Ureter (tissue), 1 donor: ENCODE measurements at regions not wholly inside any gene's neighbourhood (a gene's known extent, or its start where the extent isn't known, plus 50 kb on each side); places are given as distances from the start of the nearest gene placed in this dataset.

Source experiments
- DNase-seq: peaks from one replicate; pipeline ENCODE4 v3.0.0-alpha.2; 2020; ENCODE audit warnings: low spot score
- donor health status: DM: yes; HTN: yes; CAD: no.

GRCh38 chr22:48319321-48320047 lies 1508.2 kb downstream of the BRD1 start:
- no peak for DNase-seq

GRCh38 chr22:48318575-48319320 lies 1508.9 kb downstream of the BRD1 start:
- no peak for DNase-seq

- DNase-seq, result no peak
Observed at GRCh38 chr22:48318173-48318572, 1509.5 kb downstream of the BRD1 start.

GRCh38 chr22:48316257-48317250 lies 1511.1 kb downstream of the BRD1 start:
- no peak for DNase-seq

- DNase-seq, result no peak
Observed at GRCh38 chr22:48315439-48316256, 1512.0 kb downstream of the BRD1 start.

- no peak for DNase-seq
Observed at GRCh38 chr22:48314073-48314472, 1513.6 kb downstream of the BRD1 start.

GRCh38 chr22:48313175-48313830 lies 1514.4 kb downstream of the BRD1 start:
- DNase-seq, result no peak

- no peak for DNase-seq
Observed at GRCh38 chr22:48310740-48311139, 1516.9 kb downstream of the BRD1 start.

GRCh38 chr22:48310289-48310688 lies 1517.4 kb downstream of the BRD1 start:
- DNase-seq, result no peak

- no peak for DNase-seq
Observed at GRCh38 chr22:48309836-48310235, 1517.8 kb downstream of the BRD1 start.

- no peak for DNase-seq
Observed at GRCh38 chr22:48309115-48309705, 1518.5 kb downstream of the BRD1 start.

- DNase-seq, result no peak
Observed at GRCh38 chr22:48307931-48308330, 1519.7 kb downstream of the BRD1 start.

GRCh38 chr22:48306785-48307510 lies 1520.7 kb downstream of the BRD1 start:
- no peak for DNase-seq

GRCh38 chr22:48306284-48306683 lies 1521.4 kb downstream of the BRD1 start:
- DNase-seq, result no peak

GRCh38 chr22:48305726-48306235 lies 1521.9 kb downstream of the BRD1 start:
- no peak for DNase-seq

- DNase-seq, result no peak
Observed at GRCh38 chr22:48303369-48303725, 1524.3 kb downstream of the BRD1 start.

- DNase-seq, result no peak
Observed at GRCh38 chr22:48302657-48303368, 1524.9 kb downstream of the BRD1 start.

- DNase-seq, result no peak
Observed at GRCh38 chr22:48301908-48302307, 1525.8 kb downstream of the BRD1 start.

- DNase-seq, result no peak
Observed at GRCh38 chr22:48301421-48301820, 1526.3 kb downstream of the BRD1 start.
